Pons (tissue), 1 donor: ENCODE measurements at regions not wholly inside any gene's neighbourhood (a gene's known extent, or its start where the extent isn't known, plus 50 kb on each side); places are given as distances from the start of the nearest gene placed in this dataset.
"Not testable (repeated sequence)": the region's sequence is repeated elsewhere in the genome, so short reads cannot be mapped to it uniquely, and the experiment has no call there.

Source experiments
- DNase-seq: peaks from one replicate; pipeline ENCODE4 v3.0.0-alpha.2; 2016; ENCODE audit warnings: low spot score

DNA sequence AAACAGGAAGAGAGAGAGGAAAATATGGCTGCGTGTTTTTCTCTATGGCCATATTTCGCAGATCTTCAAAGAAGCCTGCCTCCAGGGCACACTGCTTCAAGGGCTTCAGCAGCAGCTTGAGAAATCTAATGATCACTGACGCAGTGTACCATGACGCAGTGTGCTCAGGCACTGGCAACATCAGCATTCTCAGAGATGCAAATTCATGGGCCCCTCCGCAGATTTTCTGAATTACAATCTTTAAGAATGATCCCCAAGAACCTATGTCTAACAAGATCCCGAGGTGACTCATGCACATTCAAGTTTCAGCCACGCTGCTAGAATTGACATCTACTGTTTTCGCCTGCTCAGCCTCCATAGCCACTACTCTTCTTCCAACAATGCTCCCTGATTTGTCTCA, 143.9 kb upstream of the ZNF366 start:
- DNase-seq, result no peak

DNA sequence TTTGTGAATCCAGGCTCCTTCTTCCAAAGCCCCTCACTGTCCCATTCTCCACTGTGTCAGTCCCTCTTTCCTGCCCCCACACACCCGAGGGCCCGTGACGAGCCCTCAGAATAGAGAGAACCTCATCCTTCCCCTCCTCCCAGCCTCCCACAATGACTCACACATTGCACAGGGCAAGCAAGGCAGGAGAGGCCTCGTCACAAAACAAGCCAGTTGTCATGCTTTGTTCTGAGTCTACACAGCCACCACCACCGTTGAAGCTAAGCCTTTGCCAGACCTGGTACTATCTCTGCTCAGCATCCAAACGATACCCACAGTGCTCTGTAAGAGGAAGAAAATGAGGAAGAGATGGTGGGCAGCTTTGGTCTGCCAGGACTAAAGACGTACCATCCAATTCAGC, 142.2 kb upstream of the ZNF366 start:
- no peak for DNase-seq

DNA sequence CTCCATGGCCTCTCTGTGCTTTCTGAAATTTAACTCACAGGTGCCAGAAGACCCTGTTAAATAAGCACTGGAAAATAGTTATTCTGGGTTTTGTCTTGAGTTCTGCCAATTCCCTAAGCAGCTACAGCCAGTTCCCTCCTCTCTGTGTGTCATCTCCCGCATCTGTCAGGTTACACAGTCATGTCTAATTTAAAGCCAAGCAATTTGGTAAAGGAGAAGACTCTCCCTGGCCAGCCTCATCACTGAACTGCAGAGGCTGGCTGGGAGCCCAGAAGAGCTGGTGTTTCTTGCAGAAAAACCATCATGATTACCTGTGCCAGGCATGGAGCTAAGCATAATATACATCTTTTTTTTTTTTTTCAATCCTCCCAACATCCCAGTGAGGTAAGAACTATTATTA, 141.3 kb upstream of the ZNF366 start:
- peak; percentile 26 for DNase-seq

DNA sequence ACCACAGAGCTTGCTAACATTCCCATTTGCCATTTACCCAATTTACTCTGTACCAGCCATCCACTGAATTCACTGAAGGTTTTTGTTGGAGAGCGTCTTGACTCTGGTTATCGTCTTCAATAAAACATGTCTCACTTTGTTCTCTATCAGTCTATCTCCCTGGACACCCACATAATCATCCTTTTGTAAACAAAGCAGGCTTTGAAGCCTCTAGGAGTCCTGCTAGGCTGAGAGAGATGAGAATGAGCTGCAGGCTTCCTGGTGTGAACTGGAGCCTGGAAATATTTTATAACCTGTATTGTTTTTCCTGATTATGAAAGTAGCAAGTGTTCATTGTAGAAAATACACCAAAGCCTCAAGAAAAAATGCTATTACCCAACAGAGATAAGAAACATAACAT, 140.6 kb upstream of the ZNF366 start:
- peak; percentile 47 for DNase-seq

DNA sequence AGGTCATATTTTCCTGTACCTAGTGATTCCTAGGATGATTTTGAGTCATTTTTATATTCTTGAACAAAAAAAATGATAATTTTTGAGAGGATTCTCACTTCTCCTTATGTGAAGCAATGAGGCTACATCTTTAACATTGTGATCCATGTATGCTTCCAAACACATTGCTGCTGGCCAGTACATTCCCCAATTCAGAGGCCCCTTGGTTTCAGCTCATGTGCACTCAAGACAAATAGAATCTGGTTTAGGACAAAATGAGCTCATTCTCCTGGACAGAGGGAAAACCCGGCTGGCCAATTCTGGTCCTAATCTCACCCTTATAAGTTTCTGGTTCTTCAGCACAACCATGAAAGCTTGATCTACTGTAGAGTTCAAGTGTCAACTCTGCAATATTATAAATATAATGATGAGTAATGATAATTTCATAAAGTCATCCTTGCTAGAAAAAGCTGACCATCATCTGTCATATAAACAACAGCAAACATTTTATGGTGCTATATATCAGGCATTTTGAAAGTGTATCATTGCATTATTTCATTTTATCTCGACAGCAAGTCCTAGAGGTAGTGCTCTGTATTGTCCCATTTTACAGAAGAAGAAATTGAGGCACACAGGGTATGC, 139.1 kb upstream of the ZNF366 start:
- DNase-seq, result no peak

DNA sequence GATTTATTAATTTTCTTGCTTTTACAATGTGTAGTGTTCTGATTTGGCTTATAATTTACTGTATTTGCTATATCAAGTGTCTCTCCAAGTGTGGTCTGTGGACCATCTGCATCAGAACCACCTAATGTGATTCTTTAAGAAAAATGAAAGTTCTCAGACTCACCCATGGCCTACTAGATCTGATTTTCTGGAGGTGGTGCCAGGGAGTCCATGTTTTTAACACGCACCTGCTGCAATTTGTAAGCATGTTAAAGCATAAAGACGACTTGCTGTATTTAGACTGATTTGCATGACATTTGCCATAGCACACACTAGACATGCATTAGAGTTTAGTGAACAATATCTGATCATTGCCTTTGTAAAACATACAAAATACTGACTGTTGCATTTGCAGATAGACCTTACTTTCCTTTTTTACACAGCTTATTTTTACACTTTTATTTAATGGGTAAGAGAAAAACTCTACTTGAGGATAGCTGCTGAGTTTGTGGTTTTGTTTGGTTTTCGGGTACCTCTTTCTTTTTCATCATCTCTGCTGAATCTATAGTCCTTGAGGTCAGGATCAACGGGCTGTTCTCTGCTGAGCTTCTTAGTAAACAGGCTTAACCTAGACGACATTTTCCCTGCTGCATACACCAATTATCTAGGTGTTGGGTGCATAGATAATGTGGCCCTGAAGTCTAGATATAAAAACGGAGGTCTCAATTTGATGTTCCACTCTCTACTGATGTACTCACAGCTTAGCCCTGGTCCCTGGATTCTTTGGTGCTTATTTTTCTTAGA, 138.0 kb upstream of the ZNF366 start:
- no peak for DNase-seq

DNA sequence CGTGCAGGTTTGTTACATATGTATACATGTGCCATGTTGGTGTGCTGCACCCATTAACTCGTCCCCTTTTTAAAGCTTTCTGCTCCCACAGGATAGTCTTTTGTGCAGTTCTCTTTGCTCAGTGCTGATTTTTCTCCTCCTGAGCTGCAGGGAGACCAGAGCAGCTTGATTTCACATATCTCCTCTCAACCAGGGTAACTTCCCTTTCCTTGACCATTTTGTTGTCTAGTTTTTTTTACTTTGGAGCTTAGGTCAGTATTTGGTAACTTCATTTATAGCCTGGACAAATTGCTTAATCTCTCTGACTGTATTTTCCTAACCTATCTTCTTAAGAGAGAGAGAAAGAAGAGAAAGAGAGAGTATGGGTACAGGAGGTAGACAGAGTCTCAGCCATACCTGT, 137.1 kb upstream of the ZNF366 start:
- no peak for DNase-seq

DNA sequence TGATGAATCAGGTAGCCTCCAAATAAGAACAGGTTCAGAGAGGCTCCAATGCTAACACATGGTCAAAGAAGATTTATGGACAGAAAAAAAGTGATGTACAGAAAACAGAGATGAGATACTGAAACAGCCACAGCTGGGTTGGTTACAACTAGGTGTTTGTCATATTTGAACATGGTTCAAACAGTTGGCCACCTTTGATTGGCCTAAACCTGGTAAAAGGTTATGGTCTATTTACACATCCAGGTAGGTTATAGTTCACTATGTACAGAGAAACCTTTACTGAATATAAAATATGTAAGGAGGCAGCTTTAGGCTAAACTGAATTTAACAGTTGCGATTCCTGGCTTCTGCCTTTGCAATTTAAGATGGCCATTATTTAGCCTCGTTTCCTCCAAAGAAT, 134.0 kb upstream of the ZNF366 start:
- DNase-seq, result no peak

DNA sequence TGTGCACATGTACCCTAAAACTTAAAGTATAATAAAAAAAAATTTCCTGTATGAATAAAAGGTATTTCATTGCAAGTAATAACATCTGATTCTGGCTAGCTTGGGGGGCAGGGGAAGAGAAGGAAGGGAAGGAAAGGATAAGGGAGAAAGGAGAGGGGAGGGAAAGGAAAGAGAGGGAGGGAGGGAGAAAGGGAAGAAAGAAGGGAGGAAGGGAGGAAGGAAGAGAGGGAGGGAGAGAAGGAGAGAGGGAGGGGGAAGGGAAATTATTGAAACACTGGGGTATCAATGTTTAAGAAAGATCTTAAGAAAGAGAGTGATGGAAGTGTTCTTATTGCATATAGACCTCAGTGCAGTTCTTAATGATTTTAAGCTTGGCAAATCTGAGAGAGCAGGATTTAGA, 129.8 kb upstream of the ZNF366 start:
- DNase-seq, result no peak

DNA sequence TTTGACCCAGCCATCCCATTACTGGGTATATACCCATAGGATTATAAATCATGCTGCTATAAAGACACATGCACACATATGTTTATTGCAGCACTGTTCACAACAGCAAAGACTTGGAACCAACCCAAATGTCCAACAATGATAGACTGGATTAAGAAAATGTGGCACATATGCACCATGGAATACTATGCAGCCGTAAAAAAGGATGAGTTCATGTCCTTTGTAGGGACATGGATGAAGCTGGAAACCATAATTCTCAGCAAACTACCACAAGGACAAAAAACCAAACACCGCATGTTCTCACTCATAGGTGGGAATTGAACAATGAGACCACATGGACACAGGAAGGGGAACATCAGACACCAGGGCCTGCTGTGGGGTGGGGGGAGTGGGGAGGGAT, 129.4 kb upstream of the ZNF366 start:
- not testable (repeated sequence) for DNase-seq

DNA sequence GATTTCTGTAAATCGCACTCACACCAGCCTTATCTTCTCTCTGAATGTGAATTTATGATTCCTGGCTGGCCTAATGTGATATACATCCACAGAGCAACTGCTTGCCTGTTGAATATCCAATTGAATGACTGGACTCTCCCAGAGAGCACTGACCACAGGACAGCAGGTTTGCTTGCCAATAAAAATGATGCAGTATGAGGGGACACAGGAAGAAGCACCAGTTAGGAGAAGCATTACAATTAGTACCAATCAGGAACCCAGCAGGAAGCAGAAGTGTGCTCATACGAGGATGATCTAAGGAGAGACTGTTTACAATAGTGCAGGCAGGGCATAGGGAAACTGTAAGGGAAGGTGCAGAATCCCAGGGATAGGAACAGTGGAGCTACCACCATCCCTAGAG, 127.2 kb upstream of the ZNF366 start:
- DNase-seq, result no peak

DNA sequence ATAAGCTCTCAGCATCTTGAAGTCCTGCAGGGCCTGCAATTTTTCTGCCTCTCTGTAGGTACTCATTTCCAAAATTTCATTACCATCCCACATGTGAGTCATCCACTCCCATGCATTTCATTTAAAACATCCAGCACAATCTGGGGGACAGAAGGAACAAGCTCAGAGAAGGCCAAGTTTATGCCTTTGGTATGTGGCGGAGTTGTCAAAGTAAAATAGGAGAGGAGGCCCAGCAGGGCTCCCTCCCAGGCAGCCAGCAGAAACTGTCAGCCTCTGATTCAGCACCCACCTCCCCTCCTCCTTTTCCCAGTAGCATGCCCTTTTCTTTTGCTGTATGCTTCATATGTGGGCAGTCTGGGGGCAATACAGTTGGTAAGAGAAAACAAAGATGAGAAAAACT, 126.4 kb upstream of the ZNF366 start:
- no peak for DNase-seq

DNA sequence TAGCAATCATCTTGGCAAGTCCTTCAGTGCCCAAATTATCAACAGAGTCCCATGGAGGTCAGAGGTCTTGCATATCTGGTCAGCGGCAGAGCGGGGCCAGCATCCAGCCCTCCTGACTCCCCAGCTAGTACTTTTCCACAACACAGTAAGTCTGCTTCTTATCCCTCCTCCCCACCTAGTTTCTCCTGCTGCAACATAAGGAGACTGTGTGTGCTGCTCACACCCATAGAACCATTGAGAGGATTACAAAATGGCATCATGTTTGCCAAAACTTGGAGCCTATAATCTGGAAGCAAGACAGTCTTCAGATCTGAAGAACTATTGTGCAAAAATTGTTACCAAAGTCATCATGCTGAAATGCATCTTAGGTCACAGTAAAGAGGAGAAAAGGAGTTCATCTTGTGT, 125.8 kb upstream of the ZNF366 start:
- no peak for DNase-seq

DNA sequence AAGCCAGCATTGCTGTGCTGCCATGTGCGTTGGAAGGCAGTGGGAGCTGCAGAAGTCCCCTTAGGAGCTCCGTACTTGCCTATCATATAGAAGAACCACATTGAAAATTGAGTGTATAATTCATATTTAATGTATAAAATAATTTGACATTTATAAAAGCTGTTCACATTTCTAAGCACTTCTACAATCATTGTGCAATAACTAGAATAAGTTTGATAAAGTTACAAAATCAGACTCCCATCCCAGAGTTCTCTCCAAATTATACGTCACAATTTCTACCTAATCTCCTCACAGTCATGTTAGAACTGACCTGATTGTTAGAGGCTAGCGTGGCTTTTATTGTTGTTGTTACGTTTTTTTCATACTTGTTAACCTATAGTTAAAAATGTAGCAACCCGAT, 123.5 kb upstream of the ZNF366 start:
- no peak for DNase-seq

DNA sequence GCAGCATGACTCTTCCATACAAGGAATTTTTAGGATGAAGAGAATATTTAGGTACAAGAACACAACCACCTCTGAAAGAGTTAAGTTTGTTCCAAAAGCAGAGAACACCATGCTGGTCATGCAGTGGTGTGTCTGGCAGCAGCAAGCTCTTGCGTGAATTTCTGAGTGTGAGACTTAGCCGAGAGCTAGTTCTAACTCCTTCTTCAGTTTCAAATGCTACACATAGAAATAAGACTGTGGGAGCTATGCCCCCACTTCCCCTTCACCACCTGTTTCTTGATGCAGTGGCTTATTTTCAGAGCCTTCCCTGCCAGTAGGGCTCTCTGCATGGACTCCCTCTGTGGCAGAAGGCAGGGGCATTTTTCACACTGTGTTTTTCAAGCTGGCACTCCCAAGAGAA, 122.9 kb upstream of the ZNF366 start:
- no peak for DNase-seq

DNA sequence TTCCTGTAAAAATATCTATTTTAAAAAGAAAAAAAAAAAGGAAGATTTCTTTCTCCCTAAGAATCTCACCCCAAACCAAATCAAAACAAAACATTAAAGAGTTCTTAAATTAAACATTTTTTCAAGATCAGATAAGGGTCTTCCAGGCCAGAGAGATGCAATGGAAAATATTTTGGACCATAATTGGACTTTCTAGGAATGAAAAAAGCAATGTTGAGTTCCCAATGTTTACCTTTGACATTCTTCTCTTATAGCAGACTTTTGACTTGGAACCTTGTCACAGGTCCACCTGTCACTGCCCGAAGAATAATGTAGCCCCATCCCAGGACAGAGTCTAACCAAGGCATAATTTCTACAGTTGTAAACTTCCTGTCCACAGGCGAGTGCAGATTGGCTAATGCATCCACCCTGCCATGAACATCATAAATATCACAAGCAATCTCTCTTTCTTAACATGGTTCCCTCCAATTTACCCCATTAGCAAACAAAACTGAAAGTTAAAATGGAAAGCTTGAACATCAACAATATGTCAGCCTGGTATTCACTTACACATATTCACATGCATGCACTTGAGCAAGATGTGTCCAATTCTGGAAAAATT, 121.7 kb upstream of the ZNF366 start:
- DNase-seq, result no peak

DNA sequence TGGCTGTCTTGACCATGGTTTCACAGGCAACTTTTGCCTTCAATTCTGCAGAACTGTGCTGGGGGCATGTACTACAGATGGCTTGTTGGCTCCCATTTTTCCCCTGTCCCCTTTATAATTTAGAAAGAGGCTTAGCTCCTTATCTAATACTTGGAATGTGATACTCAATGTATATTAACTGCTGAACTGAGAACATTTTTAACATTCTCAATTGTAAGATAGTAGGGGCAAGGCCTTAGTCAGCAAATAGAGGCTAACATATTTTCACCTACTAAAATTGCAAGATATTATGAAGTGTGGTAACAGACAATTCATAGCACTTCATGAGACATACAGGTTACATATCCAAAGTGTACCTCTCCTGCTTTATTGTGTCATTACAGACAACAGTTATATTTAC, 118.1 kb upstream of the ZNF366 start:
- DNase-seq, result no peak

DNA sequence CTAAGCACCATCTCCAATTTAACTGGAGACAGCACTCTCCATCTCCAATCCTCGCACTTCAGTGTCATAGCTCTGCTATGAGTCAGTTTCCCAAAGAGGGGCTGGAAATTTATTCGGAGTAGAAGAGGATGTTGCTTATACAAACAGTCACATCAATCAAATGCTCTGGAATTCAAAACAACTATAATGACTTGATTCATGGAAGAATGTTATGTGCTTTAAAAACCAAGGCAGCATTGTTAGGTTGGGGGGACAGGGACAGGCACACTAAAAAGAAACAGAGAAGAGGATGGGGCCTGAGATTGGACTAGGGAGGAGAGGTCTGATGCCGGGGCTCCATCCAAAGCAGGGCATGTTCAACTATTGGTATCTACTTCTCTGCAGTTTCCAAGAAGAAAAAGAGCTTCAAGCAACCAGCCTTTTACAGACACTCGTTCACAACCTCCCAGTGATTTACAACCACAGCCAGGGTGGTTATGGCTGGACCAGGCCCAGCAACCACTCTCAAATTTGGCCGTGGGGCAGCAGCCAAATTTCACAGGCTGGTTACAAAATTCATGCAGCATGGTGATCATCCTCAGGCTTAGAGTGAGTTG, 117.5 kb upstream of the ZNF366 start:
- no peak for DNase-seq

DNA sequence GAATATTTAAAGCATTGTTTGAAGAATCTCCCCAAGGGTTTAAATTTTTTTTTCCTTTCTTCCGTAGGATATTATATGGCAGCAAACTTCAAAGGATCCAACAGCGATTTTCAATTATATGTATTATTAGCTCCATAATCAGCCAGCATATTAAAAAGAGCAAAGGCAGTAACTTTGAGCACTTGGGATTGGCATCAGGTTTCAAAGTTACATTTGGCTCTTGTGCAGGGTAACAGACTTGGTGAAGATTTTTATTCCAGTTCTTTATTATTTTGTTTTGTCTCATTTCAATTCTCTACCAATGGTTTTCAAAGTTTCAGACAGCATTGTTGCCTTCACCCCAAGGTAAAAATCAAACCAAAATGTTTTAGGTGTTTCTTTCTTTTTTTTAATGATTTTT, 116.7 kb upstream of the ZNF366 start:
- DNase-seq, result no peak

DNA sequence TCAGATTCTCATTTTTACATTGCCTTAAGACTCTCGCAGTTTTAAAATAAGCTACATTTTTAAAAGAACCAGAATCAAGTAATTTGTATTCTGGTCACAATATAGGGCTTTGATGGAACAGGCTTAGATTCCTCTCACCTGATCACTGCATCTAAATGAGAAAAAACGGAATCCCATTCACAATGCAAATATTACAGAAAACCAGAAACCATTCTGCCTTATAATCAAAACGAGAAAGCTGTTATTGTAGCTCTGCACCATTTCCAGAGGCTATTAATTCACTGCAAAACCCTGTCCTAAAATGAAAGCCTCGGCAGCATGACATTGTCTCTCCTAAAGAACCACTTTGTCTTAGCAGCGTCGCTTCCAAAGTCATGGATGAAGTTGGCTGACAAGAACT, 116.1 kb upstream of the ZNF366 start:
- no peak for DNase-seq

DNA sequence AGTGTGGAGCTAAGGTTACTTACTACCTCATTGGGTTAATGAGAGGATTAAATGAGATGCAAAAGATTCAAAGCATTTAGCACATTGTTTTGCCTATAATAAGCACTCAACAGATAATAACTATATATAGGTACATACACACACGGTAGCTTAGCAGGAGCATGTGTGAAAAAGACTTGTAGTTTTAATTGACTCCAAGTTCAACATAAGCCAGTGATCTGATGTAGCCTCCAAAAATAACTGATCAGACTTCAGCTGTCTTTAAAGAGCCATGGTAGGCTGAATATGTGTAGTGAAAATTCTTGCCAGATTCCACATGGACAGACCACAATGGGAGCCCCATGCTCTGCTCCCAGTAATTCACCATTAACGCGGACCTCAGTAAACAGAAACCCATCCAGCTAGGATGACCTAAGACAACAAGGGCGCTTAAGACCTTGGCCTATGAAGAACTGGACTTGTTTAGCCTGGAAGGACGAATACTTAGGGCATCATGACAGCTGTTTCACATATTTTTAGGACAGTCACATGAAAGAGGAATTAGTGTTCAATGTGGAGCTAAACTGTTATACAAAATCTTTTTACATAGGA, 115.1 kb upstream of the ZNF366 start:
- no peak for DNase-seq

DNA sequence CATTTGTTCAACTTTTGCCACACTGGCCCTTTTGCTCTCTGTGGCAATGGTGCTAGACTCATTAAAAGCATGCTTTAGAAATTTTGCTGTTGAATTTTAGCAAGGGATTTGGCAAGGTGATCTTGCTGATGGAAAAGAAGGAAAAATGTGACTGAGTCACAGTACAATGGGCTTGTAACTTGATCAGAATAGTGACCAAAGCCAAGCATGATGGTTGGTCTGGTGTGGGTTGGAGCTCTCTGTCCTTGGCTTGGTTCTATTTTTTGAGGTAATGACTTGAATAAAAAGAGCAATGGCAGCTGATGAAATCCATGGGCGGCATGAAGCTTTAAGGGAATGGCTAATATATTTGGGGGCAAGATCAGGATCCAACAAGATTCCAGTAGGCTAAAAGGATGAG, 114.4 kb upstream of the ZNF366 start:
- DNase-seq, result no peak

DNA sequence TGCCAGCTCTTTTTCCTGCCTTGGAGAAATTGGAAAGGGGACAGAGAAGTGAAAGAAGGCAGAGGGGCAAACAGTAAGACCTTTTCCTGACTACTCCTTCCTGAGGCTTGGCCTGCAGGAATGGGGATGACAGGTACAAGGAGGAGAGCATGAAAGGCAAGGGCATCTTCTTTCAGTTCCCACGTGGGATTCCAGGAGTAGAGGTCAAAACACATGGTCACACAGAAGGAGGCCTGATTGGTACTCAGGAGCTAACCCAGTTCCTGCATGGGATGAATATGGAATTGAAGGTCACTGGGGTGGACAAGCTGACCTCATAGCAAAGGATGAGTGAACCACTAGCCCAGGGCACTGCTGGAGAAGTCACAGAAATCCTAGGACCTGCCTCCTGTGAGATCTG, 112.5 kb upstream of the ZNF366 start:
- DNase-seq, result no peak
